ENCODE measurements at regions not wholly inside any gene's neighbourhood (a gene's known extent, or its start where the extent isn't known, plus 50 kb on each side); places are given as distances from the start of the nearest gene placed in this dataset.

DNA sequence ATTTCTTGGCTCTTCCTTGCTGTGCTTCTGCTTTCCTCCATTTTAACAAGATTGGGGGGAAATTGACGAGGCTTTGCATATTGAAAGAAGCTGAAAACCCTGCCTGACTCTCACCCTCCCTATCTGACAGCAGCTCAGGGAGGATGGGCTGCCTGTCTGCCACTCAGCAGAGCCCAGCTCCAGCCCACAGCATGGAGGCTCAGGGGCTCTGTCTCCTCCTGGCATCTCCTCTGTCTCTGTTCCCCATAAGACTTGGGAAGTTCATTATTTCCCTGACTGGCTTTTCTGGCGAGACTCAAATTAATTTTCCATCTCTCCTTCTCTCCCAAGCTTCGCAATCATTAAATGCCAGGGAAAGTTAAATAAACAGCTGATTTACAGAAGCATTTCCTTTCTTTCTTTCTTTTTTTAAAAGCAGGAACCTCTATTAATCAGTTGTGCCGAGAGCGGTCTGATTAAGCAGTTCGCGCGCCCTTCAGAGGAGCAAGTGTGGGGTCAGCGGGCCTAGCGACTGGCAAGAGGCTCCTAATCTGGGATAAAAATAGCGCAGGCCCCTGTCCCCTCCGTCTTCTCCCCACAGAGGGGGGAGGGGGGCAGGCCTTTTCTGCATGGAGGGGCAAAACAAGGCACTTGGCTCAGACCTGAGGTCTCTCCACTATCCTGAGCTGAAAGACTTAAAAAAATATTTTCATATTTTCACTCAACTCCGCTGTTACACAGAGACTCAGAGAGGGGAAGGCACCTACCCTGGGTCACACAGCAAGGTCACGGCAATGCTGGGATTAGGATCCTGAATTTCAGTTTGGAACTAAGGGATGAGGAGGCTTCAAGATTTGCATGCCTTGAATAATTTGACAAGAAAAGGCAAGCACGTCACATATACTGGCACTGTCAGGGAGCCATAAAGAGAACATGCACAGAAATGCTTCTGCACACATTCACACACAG is 170.4 kb downstream of the ACTL8 start:
- no peak for TF ChIP-seq CTCF (conservative IDR thresholded peaks at IDR 0.05; ENCODE audit: low read length)
- no peak for TF ChIP-seq EZH2phosphoT487 (IDR thresholded peaks at IDR 0.05; ENCODE audit: borderline replicate concordance)
